ENCODE measurements at regions not wholly inside any gene's neighbourhood (a gene's known extent, or its start where the extent isn't known, plus 50 kb on each side); places are given as distances from the start of the nearest gene placed in this dataset.

DNA sequence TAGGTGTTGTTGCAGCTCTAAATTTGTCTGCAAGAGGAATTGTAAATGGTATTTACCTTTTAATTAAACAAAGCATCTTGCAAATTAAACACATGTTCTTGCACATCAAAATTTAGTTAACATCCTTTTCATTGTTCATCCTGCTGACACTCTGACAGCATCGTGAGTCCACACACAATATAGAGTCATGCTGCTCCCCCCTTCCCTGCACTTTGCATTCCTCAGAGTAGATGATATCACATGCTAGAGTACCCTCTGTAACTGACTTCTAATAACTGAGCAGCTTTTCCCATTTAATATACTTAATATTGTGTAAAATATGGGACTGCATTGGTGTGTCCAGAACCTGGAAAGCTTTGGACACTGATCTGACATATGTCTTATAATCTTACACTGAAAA lies 138.8 kb upstream of the DPYD start:
- H3K27me3 ChIP-seq (replicated peaks; ENCODE audit: insufficient read depth), result no peaks in the 10 kb centered on the region
- no peak for TF ChIP-seq EZH2 (IDR thresholded peaks at IDR 0.05; ENCODE audit: insufficient read depth, poor library complexity, severe bottlenecking)
- no peak for TF ChIP-seq EZH2phosphoT487 (IDR thresholded peaks at IDR 0.05; ENCODE audit: insufficient read depth, low read depth)
- H4K20me1 ChIP-seq (ENCODE audit: insufficient read depth), result no peaks in the 10 kb centered on the region
- no peak overlapping the region for H3K9ac ChIP-seq
- in situ Hi-C loops (cut with MboI), result loop anchor here (10.0 to 25.0 kb wide), 2 partner anchors 405 to 1097 kb away; no protein-coding TSS in a partner anchor
- no peaks in the 10 kb centered on the region for H3K36me3 ChIP-seq (ENCODE audit: low read depth)
- H3K4me2 ChIP-seq (ENCODE audit: unreplicated experiment), result no peak overlapping the region
- 0 out of 2 replicates have a peak overlapping the region, but pooled peaks have one; percentile 14 for H2AFZ ChIP-seq
- H3K9me3 ChIP-seq (ENCODE audit: low read depth), result no peaks in the 10 kb centered on the region
- 28 to 29% methylated on average over 1 of the region's 1 CpG for WGBS, 2 experiments (ENCODE audit: low coverage in 1 of 2, low lambda C conversion rate in 2 of 2, missing lambda C conversion rate in 2 of 2)
- H3K27ac ChIP-seq, result no peak overlapping the region
- H3F3A ChIP-seq (ENCODE audit: insufficient read depth), result no peaks in the 10 kb centered on the region
- no peak overlapping the region for H3K4me3 ChIP-seq
- no peak for DNase-seq
- H3K4me1 ChIP-seq (ENCODE audit: insufficient read depth), result 0 out of 2 replicates have a peak, but pooled peaks cover 5% of the 10 kb centered on the region
- H3K9me2 ChIP-seq (ENCODE audit: insufficient read depth), result no peaks in the 10 kb centered on the region
- no peaks in the 10 kb centered on the region for H3K79me2 ChIP-seq (ENCODE audit: insufficient read depth)

DNA sequence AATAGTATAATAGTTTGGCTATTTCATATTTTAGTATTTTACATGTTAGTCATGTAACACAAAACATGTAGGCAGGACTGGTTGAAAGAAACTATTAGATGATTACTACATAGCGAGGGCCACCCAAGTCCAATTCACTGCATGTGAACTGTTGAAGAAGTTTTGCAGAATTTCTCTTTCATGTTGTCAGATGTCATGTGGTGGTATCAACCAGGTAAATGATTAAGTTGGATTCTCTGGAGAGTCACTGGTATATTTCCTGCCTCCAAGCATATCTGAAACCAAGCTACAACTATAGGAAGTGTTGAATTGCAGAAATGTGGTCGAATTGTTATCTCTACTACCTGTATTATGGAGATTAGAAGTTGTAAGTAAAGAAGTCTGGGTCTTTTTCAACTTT lies 137.8 kb upstream of the DPYD start:
- Histone ChIP-seq H4K20me1 (ENCODE audit: insufficient read depth) (no peaks in the 10 kb centered on the region), H3K9me2 (ENCODE audit: insufficient read depth) (no peaks in the 10 kb centered on the region), H3K79me2 (ENCODE audit: insufficient read depth) (no peaks in the 10 kb centered on the region), H2AFZ (no peak overlapping the region), H3K4me3 (no peak overlapping the region), H3K9ac (no peak overlapping the region), H3F3A (ENCODE audit: insufficient read depth) (no peaks in the 10 kb centered on the region), H3K27ac (no peak overlapping the region), H3K4me1 (ENCODE audit: insufficient read depth) (0 out of 2 replicates have a peak, but pooled peaks cover 8% of the 10 kb centered on the region), H3K36me3 (ENCODE audit: low read depth) (no peaks in the 10 kb centered on the region), H3K9me3 (ENCODE audit: low read depth) (no peaks in the 10 kb centered on the region), H3K27me3 (replicated peaks; ENCODE audit: insufficient read depth) (no peaks in the 10 kb centered on the region), H3K4me2 (ENCODE audit: unreplicated experiment) (no peak overlapping the region)
- TF ChIP-seq EZH2phosphoT487 (IDR thresholded peaks at IDR 0.05; ENCODE audit: insufficient read depth, low read depth), result no peak
- TF ChIP-seq EZH2 (IDR thresholded peaks at IDR 0.05; ENCODE audit: insufficient read depth, poor library complexity, severe bottlenecking), result no peak
- WGBS, 2 experiments (ENCODE audit: low coverage in 1 of 2, low lambda C conversion rate in 2 of 2, missing lambda C conversion rate in 2 of 2), result 91 to 92% methylated on average over 2 of the region's 2 CpGs
- in situ Hi-C loops (cut with MboI), result loop anchor here (10.0 to 25.0 kb wide), 2 partner anchors 406 to 1096 kb away; no protein-coding TSS in a partner anchor
- DNase-seq, result no peak

DNA sequence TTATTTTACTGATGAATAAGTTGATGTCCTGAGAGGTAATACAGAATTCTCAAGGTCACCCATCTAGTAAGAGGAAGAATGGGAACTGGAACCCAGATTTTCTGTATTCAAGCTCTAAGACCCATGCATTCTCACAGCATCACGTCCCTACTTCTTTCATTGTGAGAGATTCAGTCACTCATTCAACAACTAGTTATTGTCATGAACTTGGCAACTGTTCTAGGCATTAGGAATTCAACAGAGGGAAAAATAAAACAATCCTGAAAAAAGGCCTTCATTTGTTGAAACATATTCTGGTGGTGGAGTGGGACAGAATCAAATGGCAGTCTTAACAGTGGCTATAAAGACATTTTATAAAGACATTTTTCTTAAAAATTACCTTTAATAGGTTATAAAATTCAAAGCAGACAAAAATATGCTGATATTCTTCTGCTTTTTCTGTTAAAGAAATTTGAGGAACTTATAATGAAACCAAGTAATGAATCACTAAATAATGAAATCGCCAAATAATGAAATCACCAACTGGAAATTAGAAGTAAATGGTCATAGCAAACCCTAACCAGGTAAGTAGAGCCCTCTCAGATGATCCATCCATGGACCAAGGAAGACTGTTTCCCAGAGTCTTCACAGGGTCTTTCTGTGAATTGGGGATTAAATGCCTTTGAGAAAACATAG lies 136.5 kb upstream of the DPYD start:
- Histone ChIP-seq H3K4me2 (ENCODE audit: unreplicated experiment) (no peak overlapping the region), H3F3A (ENCODE audit: insufficient read depth) (peaks cover 8% of the 10 kb centered on the region; the same call in 1 of the 2 replicates), H3K9me3 (ENCODE audit: low read depth) (no peaks in the 10 kb centered on the region), H3K9me2 (ENCODE audit: insufficient read depth) (no peaks in the 10 kb centered on the region), H3K4me3 (no peak overlapping the region), H2AFZ (no peak overlapping the region), H4K20me1 (ENCODE audit: insufficient read depth) (no peaks in the 10 kb centered on the region), H3K4me1 (ENCODE audit: insufficient read depth) (peaks cover 21% of the 10 kb centered on the region), H3K79me2 (ENCODE audit: insufficient read depth) (no peaks in the 10 kb centered on the region), H3K36me3 (ENCODE audit: low read depth) (no peaks in the 10 kb centered on the region), H3K9ac (no peak overlapping the region), H3K27ac (no peak overlapping the region), H3K27me3 (replicated peaks; ENCODE audit: insufficient read depth) (no peaks in the 10 kb centered on the region)
- TF ChIP-seq EZH2 (IDR thresholded peaks at IDR 0.05; ENCODE audit: insufficient read depth, poor library complexity, severe bottlenecking) (no peak), EZH2phosphoT487 (IDR thresholded peaks at IDR 0.05; ENCODE audit: insufficient read depth, low read depth) (no peak)
- WGBS, 2 experiments (ENCODE audit: low coverage in 1 of 2, low lambda C conversion rate in 2 of 2, missing lambda C conversion rate in 2 of 2), result 78 to 84% methylated on average over 2 of the region's 2 CpGs
- in situ Hi-C loops (cut with MboI), result loop anchor here (10.0 to 25.0 kb wide), 2 partner anchors 407 to 1095 kb away; no protein-coding TSS in a partner anchor
- DNase-seq, result no peak

DNA sequence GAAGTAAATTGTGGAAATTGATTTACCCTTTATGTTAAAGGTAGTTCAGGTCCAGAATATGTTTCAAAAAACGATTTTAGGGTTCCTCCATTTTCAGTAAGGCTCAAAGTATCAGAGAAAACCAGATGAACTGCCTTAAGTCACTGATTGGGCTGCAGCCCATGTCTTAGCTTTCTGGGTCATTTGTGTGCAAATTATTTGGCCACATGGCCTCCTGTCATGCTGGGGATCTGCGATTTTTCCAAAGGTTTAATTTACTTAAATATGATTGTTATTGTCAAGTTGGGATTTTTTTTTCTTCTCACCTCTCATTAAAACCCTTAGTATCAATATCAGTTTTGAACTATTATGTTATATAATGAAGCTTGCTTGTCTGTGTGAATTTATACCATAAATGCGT lies 135.9 kb upstream of the DPYD start:
- Histone ChIP-seq H3K4me3 (no peak overlapping the region), H3K79me2 (ENCODE audit: insufficient read depth) (no peaks in the 10 kb centered on the region), H2AFZ (no peak overlapping the region), H3F3A (ENCODE audit: insufficient read depth) (peaks cover 14% of the 10 kb centered on the region; the same call in 1 of the 2 replicates), H3K4me2 (ENCODE audit: unreplicated experiment) (no peak overlapping the region), H3K4me1 (ENCODE audit: insufficient read depth) (peaks cover 23% of the 10 kb centered on the region), H3K27ac (no peak overlapping the region), H3K9me2 (ENCODE audit: insufficient read depth) (no peaks in the 10 kb centered on the region), H4K20me1 (ENCODE audit: insufficient read depth) (no peaks in the 10 kb centered on the region), H3K27me3 (replicated peaks; ENCODE audit: insufficient read depth) (no peaks in the 10 kb centered on the region), H3K9ac (no peak overlapping the region), H3K36me3 (ENCODE audit: low read depth) (no peaks in the 10 kb centered on the region), H3K9me3 (ENCODE audit: low read depth) (no peaks in the 10 kb centered on the region)
- WGBS, 2 experiments (ENCODE audit: low coverage in 1 of 2, low lambda C conversion rate in 2 of 2, missing lambda C conversion rate in 2 of 2), result 80 to 85% methylated on average over 3 of the region's 3 CpGs
- DNase-seq, result no peak
- no peak for TF ChIP-seq EZH2phosphoT487 (IDR thresholded peaks at IDR 0.05; ENCODE audit: insufficient read depth, low read depth)
- no peak for TF ChIP-seq EZH2 (IDR thresholded peaks at IDR 0.05; ENCODE audit: insufficient read depth, poor library complexity, severe bottlenecking)
- in situ Hi-C loops (cut with MboI), result loop anchor here (10.0 to 25.0 kb wide), 2 partner anchors 408 to 1094 kb away; no protein-coding TSS in a partner anchor
